ENCODE measurements at regions not wholly inside any gene's neighbourhood (a gene's known extent, or its start where the extent isn't known, plus 50 kb on each side); places are given as distances from the start of the nearest gene placed in this dataset.

- TF ChIP-seq CTCF (IDR thresholded peaks at IDR 0.05), result no peak
- no peak for TF ChIP-seq POLR2A (IDR thresholded peaks at IDR 0.05)
These were observed 150.3 kb upstream of the KCNJ18 start for GRCh38 chr17:21542070-21542469.

Data from ovary (tissue), 3 donors.